ENCODE measurements at regions not wholly inside any gene's neighbourhood (a gene's known extent, or its start where the extent isn't known, plus 50 kb on each side); places are given as distances from the start of the nearest gene placed in this dataset.

DNA sequence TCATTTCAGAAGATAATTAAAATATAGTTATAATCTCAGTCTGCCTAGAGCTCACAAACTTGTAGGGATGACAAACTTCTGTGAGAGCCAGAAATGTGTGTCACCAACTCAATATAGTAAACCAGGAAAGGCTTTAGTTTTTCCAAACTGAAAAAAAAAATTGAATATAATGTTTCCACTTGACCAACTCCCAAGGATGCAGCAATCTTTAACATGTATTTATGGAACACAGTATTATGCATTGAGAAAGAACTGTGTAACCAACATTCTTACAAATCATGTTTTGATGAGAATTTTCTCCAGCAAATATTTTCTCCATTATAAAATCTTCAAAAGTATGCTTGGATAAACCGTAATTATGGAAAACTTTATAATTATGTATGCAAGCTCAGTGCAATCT lies 50.1 kb upstream of the KLF12 start:
- TF ChIP-seq, protein P1, sequence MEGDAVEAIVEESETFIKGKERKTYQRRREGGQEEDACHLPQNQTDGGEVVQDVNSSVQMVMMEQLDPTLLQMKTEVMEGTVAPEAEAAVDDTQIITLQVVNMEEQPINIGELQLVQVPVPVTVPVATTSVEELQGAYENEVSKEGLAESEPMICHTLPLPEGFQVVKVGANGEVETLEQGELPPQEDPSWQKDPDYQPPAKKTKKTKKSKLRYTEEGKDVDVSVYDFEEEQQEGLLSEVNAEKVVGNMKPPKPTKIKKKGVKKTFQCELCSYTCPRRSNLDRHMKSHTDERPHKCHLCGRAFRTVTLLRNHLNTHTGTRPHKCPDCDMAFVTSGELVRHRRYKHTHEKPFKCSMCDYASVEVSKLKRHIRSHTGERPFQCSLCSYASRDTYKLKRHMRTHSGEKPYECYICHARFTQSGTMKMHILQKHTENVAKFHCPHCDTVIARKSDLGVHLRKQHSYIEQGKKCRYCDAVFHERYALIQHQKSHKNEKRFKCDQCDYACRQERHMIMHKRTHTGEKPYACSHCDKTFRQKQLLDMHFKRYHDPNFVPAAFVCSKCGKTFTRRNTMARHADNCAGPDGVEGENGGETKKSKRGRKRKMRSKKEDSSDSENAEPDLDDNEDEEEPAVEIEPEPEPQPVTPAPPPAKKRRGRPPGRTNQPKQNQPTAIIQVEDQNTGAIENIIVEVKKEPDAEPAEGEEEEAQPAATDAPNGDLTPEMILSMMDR (IDR thresholded peaks at IDR 0.05; ENCODE audit: low read depth, low read length): no peak
- no peak for TF ChIP-seq POLR2A (IDR thresholded peaks at IDR 0.05; ENCODE audit: extremely low read depth, insufficient read length)

Data from NB4 (cell line).